ENCODE measurements at regions not wholly inside any gene's neighbourhood (a gene's known extent, or its start where the extent isn't known, plus 50 kb on each side); places are given as distances from the start of the nearest gene placed in this dataset.
"Not testable (repeated sequence)": the region's sequence is repeated elsewhere in the genome, so short reads cannot be mapped to it uniquely, and the experiment has no call there.

DNA sequence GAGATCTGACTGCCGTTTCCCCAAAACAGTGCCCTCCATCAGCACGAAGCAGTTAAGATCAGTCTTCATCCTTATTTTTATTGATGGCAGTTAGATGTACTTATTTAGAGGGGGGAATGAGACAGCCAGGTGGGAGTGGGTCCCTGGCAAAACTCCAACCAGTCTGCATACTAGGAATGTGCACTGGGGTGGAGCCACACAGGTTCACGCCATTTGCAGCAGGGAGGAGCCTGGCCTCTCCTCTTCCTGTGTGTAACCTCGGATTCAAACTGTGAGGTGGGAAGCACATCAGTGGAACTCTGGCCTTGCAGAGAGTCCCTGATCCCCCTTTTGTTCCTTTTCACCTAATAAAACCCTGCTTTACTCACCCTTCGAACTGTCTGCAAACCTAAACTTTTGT is 987.7 kb upstream of the GRIA3 start:
- DNase-seq (ENCODE audit: low read depth): no peak

DNA sequence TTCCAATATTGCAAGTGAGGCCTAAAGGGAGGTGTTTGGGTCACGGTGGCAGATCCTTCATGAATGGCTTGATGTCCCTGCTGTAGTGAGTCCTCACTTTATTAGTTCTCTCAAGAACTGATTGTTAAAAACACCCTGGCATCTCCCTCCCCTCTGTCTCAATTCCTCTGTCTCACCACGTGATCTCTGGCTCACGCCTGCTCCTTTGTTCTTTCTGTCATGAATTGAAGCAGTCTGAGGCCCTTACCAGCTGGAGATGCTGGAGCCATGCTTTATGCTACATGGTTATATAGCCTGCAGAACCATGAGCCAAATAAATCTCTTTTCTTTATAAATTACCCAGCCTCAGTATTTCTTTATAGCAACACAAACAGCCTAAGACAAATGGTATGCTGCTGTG is 980.7 kb upstream of the GRIA3 start:
- no peak for DNase-seq (ENCODE audit: low read depth)

GRCh38 chrX:122218666-122219065 is 965.4 kb upstream of the GRIA3 start:
- DNase-seq (ENCODE audit: low read depth): no peak

- no peak for DNase-seq (ENCODE audit: low read depth)
These were observed 964.9 kb upstream of the GRIA3 start for GRCh38 chrX:122219226-122219625.

DNA sequence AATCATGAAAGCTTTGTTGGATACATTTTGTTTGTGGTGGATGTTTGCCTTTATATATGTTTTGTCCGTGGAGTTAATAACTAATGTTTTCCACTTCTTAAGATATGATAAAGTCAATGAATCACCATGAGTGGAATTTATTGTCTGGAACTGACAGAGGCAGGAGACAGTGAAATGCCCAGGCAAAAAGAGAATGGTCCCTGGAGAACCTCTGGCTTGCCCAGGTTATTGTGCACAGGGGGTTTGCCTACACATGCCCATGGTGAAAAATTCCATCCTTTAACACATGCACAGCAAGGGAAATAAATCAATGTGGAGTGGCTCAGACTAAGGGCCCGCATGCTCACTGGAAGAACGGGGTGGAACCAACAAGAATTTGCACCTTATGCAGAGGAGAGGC is 964.3 kb upstream of the GRIA3 start:
- DNase-seq (ENCODE audit: low read depth): no peak

DNA sequence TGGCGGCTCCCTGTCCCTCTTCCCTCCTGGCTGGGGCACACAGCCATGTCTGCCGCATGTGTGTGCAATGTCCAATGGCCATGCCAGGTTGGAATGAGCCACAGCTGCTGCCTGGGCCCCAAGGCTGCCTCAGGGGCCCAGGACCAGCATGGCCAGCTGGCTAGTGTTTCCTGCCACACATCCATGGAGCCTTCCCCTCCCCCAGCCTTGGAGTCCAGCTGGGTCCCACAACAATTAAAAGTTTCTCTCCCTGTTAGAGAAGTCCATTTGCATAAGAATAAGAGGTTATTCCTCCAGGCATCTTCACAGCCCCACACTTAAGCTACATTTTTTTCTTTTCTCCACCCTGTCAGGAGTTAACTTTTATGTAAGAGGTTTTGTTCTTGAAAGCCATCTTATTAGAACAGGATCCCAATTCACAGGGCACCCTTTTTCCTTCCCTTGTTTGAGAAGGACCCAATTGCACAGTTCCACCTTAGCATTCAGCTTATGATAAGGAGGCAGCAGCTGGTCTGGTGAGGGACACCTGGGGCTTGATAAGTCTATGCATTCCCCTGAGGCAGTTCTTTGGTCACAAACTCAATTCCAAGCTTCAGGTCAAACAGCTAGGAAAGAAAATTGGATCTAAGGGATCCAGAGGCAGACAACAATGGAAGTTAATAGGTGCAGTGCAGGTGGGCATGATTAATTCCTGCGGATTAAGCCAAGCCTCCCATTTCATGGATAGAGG is 963.3 kb upstream of the GRIA3 start:
- no peak for DNase-seq (ENCODE audit: low read depth)

- not testable (repeated sequence) for DNase-seq (ENCODE audit: low read depth)
These were observed 962.3 kb upstream of the GRIA3 start for GRCh38 chrX:122221810-122222209.

- DNase-seq (ENCODE audit: low read depth): not testable (repeated sequence)
These were observed 959.9 kb upstream of the GRIA3 start for GRCh38 chrX:122224137-122224536.

GRCh38 chrX:122238801-122239200 is 945.3 kb upstream of the GRIA3 start:
- DNase-seq (ENCODE audit: low read depth): no peak

- DNase-seq (ENCODE audit: low read depth): no peak
These were observed 942.1 kb upstream of the GRIA3 start for GRCh38 chrX:122241959-122242358.

- no peak for DNase-seq (ENCODE audit: low read depth)
These were observed 940.0 kb upstream of the GRIA3 start for GRCh38 chrX:122244080-122244479.

DNA sequence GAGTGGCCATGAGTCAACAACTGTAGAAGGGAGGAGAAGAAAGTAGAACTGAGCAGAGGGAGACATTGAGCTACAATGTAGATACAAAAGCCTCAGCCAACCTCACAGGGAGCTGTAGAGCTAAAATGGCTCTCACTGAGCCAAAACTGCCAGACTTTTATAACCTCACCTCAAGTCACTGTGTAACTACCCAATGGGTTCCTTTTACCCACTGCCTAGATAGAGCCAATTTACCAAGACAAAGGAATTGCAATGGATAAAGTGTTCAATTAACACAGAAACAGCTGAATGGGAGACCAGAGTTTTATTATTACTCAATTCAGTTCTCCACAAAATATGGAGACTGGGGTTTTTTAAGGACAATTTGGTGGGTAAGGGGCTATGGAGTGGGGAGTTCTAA is 938.9 kb upstream of the GRIA3 start:
- DNase-seq (ENCODE audit: low read depth): no peak

DNA sequence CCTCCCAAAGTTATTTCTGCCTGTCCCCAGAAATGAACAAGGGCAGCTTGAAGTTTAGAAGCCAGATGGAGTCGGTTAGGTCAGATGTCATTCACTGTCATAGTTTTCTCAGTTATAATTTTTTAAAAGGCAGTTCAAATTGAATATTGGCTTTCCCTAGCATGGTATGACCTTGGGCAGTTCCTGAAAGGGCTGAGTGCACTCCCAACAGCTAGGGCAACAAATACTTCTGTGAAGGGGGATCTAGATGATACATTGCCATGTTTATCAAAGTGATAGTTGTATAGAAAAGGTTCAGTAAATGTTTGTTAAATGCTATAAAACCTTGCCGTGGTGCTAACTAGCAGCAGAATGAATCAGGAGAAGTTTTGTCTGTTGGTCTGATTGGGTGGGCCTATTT is 938.1 kb upstream of the GRIA3 start:
- no peak for DNase-seq (ENCODE audit: low read depth)

DNA sequence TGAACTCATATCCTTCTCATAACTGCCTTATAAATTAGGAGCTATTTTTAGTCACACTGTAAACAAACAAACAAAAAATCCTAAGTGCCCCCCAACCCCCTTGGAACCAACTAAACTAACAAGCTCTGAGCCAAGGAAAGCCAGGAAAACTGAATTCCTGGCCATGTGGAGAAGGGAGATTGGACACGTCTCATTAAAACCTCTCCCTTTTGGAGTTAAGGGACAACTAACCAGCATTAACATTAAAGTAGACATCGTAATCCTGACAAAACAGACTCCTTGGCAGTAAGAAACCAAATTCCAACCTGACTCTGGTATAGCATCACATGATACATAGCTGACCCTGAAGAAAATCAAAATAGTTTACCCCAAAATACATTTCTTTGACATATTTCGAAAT is 937.1 kb upstream of the GRIA3 start:
- no peak for DNase-seq (ENCODE audit: low read depth)

- no peak for DNase-seq (ENCODE audit: low read depth)
These were observed 935.4 kb upstream of the GRIA3 start for GRCh38 chrX:122248681-122249080.

- no peak for DNase-seq (ENCODE audit: low read depth)
These were observed 931.6 kb upstream of the GRIA3 start for GRCh38 chrX:122252454-122252853.

- no peak for DNase-seq (ENCODE audit: low read depth)
These were observed 915.7 kb upstream of the GRIA3 start for GRCh38 chrX:122268353-122268752.

DNA sequence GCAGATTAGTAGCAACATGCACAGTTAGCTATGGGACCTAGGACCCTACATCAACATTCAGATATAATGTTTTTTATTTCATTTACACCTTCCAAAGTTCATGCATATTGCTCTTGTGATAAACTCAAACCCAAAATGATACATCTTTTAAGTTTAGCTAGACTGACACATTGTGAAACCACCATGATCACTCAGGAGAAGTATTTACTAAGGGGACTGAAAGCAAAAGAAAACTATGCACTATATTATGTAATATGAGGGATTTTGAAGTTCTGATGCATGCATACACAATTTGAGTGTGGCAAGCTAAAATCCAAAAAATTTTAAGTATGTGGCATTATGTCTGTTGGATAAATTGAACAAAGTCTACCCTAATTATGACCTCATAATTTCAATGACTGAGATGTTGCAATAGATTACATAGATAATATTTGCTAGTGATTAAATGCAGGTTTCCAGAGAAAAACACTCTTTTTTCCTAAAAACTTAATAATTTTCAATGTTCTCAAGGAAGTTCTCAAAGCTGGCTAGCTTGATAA is 914.8 kb upstream of the GRIA3 start:
- DNase-seq (ENCODE audit: low read depth): no peak

- no peak for DNase-seq (ENCODE audit: low read depth)
These were observed 913.1 kb upstream of the GRIA3 start for GRCh38 chrX:122270809-122271494.

- DNase-seq (ENCODE audit: low read depth): no peak
These were observed 912.1 kb upstream of the GRIA3 start for GRCh38 chrX:122272011-122272410.

DNA sequence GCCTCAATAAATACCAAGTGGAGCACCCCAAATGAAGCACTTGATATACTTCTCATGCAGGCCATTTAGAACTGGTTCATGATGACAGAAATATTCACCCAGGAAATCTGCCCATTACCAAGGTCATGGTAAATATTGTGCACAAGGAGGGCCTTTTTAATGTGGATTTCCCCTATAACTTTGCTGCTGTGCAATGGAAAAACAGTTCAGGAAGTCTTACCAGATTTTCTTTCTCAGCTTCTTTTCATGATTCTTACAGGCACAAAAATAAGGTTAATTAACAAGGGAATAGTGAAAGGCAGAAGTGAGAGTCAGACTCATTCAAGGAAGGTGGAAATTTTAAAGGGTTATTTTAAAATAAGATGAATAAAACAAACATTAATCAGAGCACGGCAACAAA is 904.3 kb upstream of the GRIA3 start:
- DNase-seq (ENCODE audit: low read depth): no peak

GRCh38 chrX:122299822-122300221 is 884.3 kb upstream of the GRIA3 start:
- DNase-seq (ENCODE audit: low read depth): not testable (repeated sequence)

GRCh38 chrX:122301491-122301890 is 882.6 kb upstream of the GRIA3 start:
- no peak for DNase-seq (ENCODE audit: low read depth)
